ENCODE measurements at regions not wholly inside any gene's neighbourhood (a gene's known extent, or its start where the extent isn't known, plus 50 kb on each side); places are given as distances from the start of the nearest gene placed in this dataset.

DNA sequence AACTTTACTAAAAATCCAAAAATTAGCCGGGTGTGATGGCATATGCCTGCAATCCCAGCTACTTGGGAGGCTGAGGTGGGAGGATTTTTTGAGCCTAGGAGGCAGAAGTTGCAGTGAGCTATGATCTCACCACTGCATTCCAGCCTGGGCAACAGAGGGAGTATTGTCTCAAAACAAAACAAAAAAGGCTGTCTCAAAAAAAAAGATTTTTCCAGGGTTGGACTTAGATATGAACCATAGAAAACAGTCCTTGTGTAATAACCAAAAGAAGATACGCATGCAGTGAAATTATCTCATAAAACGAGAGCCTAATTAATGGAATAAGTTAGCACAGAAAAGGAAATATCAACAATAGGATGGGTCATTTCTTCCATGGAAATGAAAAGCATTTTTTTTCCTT, 320.4 kb upstream of the RASGRP1 start:
- no peak for DNase-seq (ENCODE audit: low read depth in 2 of 2)

DNA sequence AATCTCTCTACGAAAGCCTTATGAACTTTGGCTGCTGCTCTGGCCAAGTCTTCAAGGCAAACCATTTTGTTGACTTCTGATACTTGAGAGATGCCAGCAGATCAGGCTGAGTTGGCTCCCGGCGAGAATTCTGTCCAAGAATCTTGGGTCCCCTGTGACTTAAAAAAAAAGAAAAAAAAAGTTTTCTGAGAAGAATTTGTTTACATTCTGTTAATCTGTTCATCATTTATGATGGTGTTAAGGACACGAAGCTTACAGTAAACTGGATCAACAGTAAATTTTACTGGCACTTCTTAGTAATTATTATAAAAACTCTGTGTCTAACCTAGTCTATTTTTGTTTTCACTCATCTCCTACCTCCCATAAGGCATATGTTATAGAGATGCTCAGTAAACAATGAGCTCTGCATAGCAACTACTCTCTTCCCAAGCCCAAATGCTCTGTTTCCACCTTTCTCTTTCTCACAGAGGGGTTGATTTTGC, 320.9 kb upstream of the RASGRP1 start:
- no peak for DNase-seq (ENCODE audit: low read depth in 2 of 2)

DNA sequence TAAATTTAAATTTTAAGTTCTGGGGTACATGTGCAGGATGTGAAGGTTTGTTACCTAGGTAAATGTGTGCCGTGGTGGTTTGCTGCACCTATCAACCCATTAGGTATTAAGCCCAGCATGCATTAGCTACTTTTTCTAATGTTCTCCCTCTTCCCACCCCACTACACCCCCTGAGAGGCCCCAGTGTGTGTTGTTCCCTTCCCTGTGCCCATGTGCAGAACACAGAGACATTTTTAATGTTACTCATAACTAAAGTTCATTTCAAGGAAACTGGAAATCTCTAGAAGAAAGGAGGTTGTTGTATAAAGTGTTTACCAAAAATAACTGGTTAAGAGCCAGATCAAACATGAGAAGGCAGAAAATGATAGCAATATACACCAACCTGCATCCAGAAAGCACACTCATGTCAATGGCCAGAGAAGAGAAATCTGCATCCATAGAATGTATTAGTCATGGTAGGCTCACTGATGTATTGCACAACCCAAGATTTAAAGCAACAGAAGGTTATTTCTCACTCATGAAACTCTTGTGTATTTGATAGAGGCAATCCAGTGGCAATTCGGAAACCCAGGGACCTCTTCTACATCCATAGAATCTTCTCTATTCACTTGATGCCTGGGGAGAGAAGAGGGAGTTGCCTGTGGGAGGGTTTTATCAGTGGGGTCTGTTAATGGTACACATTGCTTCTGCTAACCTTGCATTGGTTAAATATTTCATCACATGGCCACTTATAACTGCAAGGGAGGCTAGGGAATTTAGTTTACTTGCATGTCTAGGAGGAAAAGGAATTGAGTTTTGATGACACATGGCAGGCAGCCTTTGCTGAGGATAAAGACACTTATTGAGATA, 321.9 kb upstream of the RASGRP1 start:
- no peak for DNase-seq (ENCODE audit: low read depth in 2 of 2)

DNA sequence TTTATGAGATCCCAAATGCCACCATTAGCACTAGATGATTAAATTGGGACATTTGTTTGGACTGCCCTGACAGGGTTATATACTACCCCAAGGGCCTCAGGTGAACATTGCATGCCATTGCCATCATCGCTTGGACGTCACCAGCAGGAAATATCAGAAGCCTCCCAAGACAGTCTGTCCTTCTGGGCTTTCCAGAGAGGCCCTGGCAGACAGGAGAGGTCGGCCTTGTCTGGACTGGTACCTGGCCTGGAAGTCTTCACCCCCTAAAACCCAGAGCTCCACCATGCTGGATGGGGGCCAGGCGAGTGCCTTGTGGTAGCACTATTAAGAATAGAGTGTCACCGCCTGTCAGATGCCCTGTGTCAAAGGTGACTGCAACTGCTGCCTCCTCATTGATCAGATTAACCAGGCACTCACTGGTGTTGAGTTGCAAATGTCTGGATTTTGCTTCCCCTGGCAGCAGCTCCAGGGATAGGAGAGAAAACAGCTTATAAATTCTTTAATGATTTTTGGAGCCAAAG, 324.1 kb upstream of the RASGRP1 start:
- no peak for DNase-seq (ENCODE audit: low read depth in 2 of 2)

DNA sequence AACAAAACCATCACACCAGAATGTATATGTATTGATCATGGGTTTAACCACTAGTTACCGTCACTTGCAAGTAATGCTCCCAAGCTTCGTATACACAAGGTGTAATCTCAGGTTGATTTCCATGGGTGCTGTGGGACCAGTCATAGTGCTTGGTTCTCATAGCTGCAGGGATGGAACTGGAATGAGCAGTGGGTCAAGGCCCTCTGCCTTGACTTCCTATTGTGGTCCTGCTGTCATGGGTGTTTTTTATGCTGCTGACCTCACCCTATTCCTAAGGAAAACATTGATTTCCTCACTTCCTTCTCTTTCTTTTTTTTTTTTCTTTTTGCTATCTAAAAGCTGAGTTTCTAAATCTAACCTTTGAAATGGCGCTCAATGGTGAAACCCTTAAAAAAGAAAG, 325.6 kb upstream of the RASGRP1 start:
- no peak for DNase-seq (ENCODE audit: low read depth in 2 of 2)

DNA sequence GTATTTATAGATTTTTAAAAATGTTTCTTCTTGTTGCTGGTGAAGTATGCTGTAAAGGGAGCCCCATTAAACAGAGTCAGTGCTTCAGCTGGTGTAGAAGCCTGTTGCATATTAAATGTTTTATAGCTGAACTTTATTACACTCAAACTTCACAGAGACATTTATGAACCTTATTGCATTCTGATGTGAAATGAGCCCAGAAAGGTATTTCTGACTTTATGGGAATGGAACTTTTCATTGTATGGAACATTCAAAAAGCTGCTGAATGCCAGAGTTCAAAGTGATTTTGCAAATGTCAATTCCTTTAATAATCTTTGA, 329.3 kb upstream of the RASGRP1 start:
- no peak for DNase-seq (ENCODE audit: low read depth in 2 of 2)

DNA sequence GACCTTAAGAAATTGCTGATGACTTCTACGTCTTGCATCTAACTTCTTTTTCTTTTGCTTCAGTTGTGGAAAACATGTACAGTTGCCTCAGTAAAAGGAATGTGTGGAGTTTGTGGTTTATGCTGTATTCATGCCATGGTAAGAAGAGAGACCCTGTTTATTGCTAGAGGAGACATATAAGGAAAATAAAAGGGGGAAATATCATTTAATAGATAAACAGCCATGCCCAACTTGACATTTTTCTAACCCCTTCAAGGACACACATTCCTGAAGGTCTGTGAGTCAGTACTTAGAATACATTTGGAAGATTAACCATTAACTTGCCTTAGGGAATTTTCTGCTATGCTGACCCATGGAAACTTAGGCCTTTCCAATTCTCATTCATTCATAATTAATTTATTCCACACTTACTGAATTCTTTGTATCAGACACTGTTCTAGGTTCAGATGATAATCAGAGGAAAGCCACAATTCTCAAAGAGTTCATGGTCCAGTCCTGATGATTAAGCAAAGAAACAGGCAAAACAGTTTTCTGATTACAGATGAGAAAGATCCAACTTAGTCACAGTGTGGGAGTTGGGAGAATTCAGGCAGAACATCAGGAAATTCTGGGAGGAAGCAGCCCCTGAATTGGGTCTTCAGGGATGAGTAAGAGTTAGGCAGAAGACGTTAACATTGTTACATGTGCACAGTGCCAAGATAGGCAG, 329.8 kb upstream of the RASGRP1 start:
- DNase-seq (ENCODE audit: low read depth in 2 of 2): no peak

DNA sequence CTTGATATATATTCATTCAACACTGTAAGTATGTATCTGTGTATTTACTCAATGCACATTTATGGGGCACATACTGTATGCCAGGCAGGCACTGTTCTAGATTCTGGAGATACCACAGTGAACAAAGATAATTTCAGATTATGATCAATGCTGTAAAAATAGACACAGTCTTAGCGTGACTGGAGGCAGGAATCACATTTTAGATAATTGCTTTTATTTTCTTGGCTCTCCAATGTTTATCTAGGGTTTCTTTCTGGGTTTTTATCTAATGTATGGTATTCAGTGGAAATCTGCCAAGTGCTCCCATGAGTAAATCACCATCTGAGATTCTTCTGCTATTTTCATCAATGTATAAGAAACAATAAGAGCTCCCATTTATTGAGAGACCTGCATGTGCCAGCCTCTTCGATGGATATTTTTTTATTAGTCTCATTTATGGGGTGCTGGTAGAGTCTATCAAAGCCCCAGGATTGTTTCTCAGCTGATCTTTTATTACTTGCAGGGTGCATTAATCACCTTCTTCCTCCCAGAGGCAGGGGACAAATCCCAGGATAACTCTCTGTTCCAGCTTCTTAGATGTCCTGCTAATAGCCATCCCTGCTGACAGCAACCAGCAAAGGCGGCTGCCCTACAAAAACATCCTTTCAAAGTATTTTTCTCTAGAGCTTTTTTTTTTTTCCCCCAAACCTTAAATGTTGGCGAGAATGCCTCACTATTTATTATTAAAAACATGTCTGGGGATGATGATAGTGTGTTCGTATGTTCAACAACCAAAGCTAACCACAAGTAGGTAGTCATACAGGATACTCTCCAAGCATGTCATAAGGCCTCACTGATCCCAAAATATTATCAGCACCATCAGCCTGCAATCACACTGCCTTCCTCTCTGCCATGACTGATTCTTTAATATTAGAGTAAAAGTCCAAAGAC, 331.0 kb upstream of the RASGRP1 start:
- no peak for DNase-seq (ENCODE audit: low read depth in 2 of 2)

DNA sequence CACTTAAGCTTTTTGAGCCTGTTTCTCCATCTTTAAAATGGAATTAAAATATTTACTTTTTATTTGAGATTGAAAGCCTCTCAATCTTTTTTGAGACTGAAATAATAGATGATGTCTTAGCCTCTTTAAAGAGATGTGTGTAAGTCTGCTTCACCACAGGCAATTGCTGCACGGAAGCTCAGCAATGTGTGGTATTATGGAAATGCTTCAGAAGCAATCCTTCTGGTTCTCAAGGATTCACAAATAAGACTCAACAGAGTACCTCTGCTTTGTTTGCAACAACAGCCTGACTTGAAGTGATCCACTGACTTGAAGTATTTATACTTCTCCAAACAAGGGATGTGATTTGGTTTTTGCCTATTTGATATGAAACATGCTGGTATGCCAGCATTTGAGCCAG, 332.0 kb upstream of the RASGRP1 start:
- no peak for DNase-seq (ENCODE audit: low read depth in 2 of 2)

DNA sequence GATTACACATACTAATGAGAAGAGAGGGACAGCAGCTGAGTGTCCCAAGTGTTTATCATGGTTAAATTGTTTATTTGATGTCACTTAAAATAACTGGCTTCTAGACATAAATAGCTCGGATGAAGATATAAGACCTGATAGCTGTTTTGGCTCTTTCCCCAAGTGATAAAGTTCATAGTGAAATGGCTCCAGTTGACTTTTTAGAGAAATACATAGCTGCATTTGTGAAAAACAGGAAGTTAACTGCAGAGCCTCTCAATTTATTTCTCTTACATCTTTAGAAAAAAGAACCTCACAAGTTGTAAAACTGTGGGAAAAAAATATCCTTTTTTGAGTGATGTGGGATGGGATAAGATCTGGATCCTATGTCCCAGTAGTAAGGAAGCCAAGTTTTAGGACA, 332.9 kb upstream of the RASGRP1 start:
- DNase-seq (ENCODE audit: low read depth in 2 of 2): no peak

DNA sequence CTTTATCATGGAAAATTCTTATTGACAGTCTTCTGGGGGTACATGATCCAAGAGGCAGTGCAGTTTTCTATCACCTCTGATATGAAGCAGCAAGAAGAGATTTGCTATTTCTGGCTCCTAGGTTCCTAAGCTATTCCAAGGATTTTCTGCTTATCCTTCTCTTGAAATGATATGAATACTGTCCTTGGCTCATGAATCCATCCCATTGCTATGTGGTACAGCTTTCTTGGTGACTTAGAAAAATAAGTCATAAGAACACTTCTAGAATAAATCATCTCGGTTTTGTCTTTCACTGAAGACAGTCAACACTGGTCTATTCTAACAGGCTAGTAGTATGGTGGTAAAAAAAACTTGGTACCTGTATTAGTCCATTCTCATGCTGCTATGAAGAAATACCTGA, 333.6 kb upstream of the RASGRP1 start:
- DNase-seq (ENCODE audit: low read depth in 2 of 2): no peak

DNA sequence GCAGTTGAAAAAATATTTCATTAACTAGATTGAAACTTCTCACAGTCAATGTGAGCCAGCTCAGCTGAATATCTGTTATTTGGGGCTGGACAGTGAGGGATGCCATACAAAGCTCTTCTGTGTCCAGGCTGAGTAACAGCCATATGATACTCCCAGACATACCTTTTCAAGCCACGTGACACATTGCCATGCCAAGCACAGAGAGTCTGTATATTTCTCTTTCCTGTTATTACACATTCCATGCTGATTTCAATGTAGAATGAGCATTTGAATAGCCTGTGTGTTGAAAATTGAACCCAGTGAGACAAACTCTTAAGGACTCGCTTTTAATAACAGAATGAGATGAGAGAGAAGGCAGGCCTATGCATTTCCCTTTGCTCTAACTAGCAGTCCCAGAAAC, 334.7 kb upstream of the RASGRP1 start:
- no peak for DNase-seq (ENCODE audit: low read depth in 2 of 2)

DNA sequence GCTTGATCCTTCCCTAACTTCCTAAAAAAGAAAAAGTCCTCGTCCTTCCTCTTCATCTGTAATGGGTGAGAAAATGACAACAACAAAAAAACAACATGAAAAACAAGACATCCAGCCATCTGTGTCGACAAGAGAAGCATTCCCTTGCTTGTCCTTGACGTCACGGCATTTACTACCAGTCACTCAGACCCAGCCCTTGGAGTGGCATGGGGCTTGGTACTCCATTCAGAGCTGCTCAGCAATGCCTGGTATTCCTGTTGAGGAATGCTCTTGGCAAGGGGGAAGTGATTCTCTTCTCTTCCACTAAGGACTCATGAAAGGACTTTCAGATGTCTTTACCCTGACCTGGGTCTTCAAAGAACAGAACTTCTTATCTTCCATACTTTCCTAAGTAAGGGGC, 339.7 kb upstream of the RASGRP1 start:
- no peak for DNase-seq (ENCODE audit: low read depth in 2 of 2)

DNA sequence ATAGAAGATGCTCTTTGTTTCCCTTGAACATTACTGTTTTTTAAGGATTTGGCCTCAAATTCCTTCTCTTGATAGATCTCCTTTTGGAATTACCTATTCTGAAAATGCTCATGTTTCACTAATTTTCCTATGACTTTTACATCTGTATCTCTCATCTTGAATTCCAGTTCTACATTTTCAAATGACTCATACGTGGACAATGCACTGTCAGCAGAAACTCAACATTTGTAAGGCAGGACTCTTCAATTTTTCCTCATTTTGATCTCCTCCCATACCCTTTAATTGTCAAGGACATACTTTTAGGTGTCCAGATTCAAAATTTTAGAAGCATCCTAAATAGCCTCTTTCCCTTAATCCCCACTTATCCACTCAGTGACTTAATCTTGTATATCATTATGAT, 341.0 kb upstream of the RASGRP1 start:
- DNase-seq (ENCODE audit: low read depth in 2 of 2): no peak

DNA sequence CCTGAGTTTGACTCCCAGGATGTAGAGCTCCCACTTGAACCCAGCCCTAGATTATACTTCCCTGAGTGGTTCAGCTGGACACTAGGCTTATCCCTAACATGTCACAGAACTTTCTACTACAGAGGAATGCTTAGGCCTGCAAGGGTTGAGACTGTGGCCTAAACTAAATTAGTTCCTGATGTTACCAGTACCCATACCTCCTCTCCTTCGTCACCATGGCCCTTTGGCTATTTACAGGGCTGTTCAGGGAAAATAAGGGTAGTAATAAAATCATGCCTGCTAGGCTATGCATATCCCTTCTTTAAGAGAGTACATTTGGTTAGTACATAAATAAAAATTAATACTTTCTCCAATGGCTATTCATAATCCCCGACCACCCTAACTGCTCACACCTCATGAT, 356.4 kb upstream of the RASGRP1 start:
- no peak for DNase-seq (ENCODE audit: low read depth in 2 of 2)

DNA sequence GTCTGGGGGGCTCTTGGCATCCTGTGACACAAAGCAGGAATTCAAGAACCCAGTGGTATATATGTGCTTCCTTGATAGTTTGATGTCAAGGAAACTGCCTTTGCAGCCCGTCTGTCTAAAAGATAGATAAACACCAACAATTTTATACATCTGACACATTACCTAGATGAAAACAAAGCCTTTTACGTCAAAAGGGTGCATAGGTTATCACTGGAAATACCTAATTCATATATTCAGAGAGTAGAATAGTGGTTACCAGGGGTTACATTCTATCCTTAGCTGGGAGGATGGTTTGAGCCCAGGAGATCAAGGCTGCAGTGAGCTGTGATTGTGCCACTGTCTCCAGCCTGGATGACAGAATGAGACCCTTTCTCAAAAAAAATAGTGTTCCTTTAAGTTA, 356.9 kb upstream of the RASGRP1 start:
- no peak for DNase-seq (ENCODE audit: low read depth in 2 of 2)

DNA sequence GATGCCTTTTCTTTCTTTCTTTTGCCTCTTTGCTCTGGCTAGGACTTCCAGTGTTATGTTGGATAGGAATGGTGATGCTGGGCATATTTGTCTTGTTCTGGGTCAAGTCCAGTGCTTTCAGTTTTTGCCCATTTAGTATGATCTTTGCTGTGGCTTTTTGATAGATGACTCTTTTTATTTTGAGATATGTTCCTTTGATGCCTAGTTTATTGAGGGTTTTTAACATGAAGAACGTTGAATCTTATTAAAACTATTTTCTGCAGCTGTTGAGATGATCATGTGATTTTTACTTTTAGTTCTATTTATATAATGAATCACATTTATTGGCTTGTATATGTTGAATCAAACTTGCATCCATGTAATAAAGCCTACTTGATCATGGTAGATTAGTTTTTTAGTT, 363.8 kb upstream of the RASGRP1 start:
- no peak for DNase-seq (ENCODE audit: low read depth in 2 of 2)

DNA sequence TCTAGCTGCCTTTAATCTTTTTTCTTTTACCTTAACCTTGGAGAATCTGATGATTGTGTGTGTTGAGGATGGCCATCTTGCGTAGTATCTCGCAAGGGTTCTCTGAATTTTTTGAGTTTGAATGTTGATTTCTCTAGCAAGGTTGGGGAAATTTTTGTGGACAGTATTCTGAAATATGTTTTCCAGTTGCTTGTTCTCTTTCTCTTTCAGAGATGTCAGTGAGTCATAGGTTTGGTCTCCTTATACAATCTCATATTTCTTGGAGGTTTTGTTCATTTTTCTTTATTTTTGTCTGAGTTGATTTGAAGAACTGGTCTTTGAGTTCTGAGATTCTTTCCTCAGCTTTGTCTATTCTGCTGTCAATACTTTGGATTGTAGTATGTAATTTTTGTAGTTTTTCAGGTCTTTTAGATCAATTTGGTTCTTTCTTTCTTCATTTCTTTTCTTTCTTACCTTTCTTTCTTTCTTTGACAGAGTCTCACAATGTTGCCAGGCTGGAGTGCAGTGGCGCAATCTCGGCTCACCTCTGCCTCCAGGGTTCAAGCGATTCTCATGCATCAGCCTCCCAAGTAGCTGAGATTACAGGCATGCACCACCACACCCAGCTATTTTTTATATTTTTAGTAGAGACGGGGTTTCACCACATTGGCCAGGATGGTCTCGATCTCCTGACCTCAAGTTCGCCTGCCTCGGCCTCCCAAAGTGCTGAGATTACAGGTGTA, 366.4 kb upstream of the RASGRP1 start:
- no peak for DNase-seq (ENCODE audit: low read depth in 2 of 2)

DNA sequence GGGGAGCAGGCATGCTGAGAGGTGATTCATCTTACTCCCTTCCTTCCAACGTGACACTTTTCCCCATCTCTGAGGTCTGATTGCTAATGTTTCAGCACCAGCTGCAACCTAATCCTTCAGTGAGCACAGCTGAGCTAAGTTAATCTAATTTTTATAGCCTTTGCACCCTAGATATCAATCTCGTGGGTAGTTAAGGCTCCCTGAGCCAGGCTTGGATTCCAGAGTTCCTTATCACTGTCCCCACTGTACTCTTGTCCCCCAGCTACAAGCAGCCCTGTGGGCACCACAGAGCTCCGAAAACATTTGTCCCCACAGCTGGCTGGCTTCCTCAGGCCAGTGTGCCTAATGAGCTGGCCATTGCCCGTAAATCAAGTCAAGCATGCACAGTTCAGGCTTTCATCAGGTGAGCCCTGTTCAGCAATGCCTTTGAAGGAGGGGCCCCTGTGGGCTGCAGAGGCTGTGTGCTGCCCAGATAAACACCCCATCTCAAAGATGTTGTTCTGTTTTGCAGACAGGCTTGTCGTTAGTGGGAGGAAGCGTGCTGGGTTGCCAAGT, 376.9 kb upstream of the RASGRP1 start:
- DNase-seq (ENCODE audit: low read depth in 2 of 2): no peak

DNA sequence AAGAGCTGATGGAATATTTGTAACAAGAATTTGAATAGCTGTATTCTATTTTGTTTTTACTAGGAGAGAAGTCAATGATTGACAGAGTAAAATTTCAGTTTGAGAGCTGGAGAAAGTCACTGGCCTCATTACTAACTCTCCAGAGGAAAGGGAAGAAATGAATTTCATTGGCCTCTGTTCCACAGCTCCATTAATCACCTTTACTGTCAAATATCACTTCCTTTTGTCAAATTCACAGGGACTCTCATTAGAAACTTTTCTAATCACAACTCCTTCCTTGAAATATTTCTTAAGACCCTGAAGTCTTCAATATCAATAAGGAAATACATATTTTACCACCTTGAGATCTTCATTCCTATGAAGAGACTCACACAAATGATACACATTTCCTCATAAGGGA, 379.9 kb upstream of the RASGRP1 start:
- no peak for DNase-seq (ENCODE audit: low read depth in 2 of 2)

Data from stimulated activated CD8-positive, alpha-beta memory T cell treated with anti-CD3 and anti-CD28 coated beads, Interleukin-2, amount 100 ng/mL, for 1 hour (primary cell).